ENCODE measurements at regions not wholly inside any gene's neighbourhood (a gene's known extent, or its start where the extent isn't known, plus 50 kb on each side); places are given as distances from the start of the nearest gene placed in this dataset.

GRCh38 chr5:6321078-6321477 is 57.3 kb downstream of the MED10 start:
- no peak for DNase-seq
- intact Hi-C loops (cut with DNase I), result no loop called here
- TF ChIP-seq CTCF (IDR thresholded peaks at IDR 0.05), result no peak

GRCh38 chr5:6319116-6319515 is 59.2 kb downstream of the MED10 start:
- no peaks in the 10 kb centered on the region for H3K36me3 ChIP-seq
- H3K4me1 ChIP-seq, result no peaks in the 10 kb centered on the region
- no peak for TF ChIP-seq CTCF (IDR thresholded peaks at IDR 0.05)
- intact Hi-C loops (cut with DNase I), result no loop called here
- H3K4me3 ChIP-seq, result no peak overlapping the region
- ATAC-seq (no peak), DNase-seq (no peak)
- peaks cover 7% of the 10 kb centered on the region for H3K9me3 ChIP-seq
- H3K27ac ChIP-seq, result no peak overlapping the region
- no peaks in the 10 kb centered on the region for H3K27me3 ChIP-seq (ENCODE audit: low read depth)

More at GRCh38 chr5:6321078-6321477, 57.3 kb downstream of the MED10 start:
- ATAC-seq, result no peak
- Histone ChIP-seq H3K9me3 (peaks cover 7% of the 10 kb centered on the region), H3K4me1 (no peaks in the 10 kb centered on the region), H3K27ac (no peak overlapping the region), H3K4me3 (no peak overlapping the region), H3K27me3 (ENCODE audit: low read depth) (no peaks in the 10 kb centered on the region), H3K36me3 (no peaks in the 10 kb centered on the region)

- intact Hi-C loops (cut with DNase I), result no loop called here
Measured at GRCh38 chr5:6317116-6317798, 61.1 kb downstream of the MED10 start.

GRCh38 chr5:6315580-6315979 is 62.8 kb downstream of the MED10 start:
- H3K27me3 ChIP-seq (ENCODE audit: low read depth), result no peaks in the 10 kb centered on the region
- H3K4me3 ChIP-seq, result no peak overlapping the region
- no peaks in the 10 kb centered on the region for H3K36me3 ChIP-seq
- TF ChIP-seq CTCF (IDR thresholded peaks at IDR 0.05), result no peak
- peaks cover 2% of the 10 kb centered on the region for H3K9me3 ChIP-seq
- intact Hi-C loops (cut with DNase I), result no loop called here
- H3K4me1 ChIP-seq, result no peaks in the 10 kb centered on the region
- ATAC-seq (no peak), DNase-seq (no peak)
- no peak overlapping the region for H3K27ac ChIP-seq

More at GRCh38 chr5:6317116-6317798, 61.1 kb downstream of the MED10 start:
- Histone ChIP-seq H3K9me3 (peaks cover 7% of the 10 kb centered on the region), H3K4me3 (no peak overlapping the region), H3K4me1 (no peaks in the 10 kb centered on the region), H3K36me3 (no peaks in the 10 kb centered on the region), H3K27ac (no peak overlapping the region), H3K27me3 (ENCODE audit: low read depth) (no peaks in the 10 kb centered on the region)
- ATAC-seq (no peak), DNase-seq (no peak)
- TF ChIP-seq CTCF (IDR thresholded peaks at IDR 0.05), result no peak

- Histone ChIP-seq H3K27ac (no peak overlapping the region), H3K9me3 (no peaks in the 10 kb centered on the region), H3K36me3 (no peaks in the 10 kb centered on the region), H3K4me3 (no peak overlapping the region), H3K4me1 (no peaks in the 10 kb centered on the region), H3K27me3 (ENCODE audit: low read depth) (no peaks in the 10 kb centered on the region)
- DNase-seq (no peak), ATAC-seq (no peak)
- intact Hi-C loops (cut with DNase I), result no loop called here
- no peak for TF ChIP-seq CTCF (IDR thresholded peaks at IDR 0.05)
Measured at GRCh38 chr5:6311568-6312501, 66.5 kb downstream of the MED10 start.

All from lower lobe of right lung (tissue), 2 donors.